GM21619 (cell line): ENCODE measurements at regions not wholly inside any gene's neighbourhood (a gene's known extent, or its start where the extent isn't known, plus 50 kb on each side); places are given as distances from the start of the nearest gene placed in this dataset.

ENCODE experiments used
- ATAC-seq: cut with Tn5 transposase; IDR thresholded peaks from one replicate; pipeline ENCODE4 v1.9.1; 2021; ENCODE audit not compliant: unreplicated experiment

- ATAC-seq = no peak
Observed at GRCh38 chrX:114332766-114333165, 251.1 kb upstream of the HTR2C start.

GRCh38 chrX:114334473-114334982, 249.4 kb upstream of the HTR2C start:
- ATAC-seq = no peak

- ATAC-seq = no peak
Observed at GRCh38 chrX:114338870-114339269, 245.0 kb upstream of the HTR2C start.

- peak; percentile 92 for ATAC-seq
Observed at GRCh38 chrX:114344756-114345349, 239.0 kb upstream of the HTR2C start.

- no peak for ATAC-seq
Observed at GRCh38 chrX:114361076-114361725, 222.7 kb upstream of the HTR2C start.

- no peak for ATAC-seq
Observed at GRCh38 chrX:114363346-114363745, 220.5 kb upstream of the HTR2C start.

GRCh38 chrX:114365065-114365834, 218.6 kb upstream of the HTR2C start:
- ATAC-seq = no peak

- ATAC-seq = no peak
Observed at GRCh38 chrX:114372937-114373336, 210.9 kb upstream of the HTR2C start.

GRCh38 chrX:114390251-114390796, 193.6 kb upstream of the HTR2C start:
- ATAC-seq = no peak
